AG08395 (cell line): ENCODE measurements at regions not wholly inside any gene's neighbourhood (a gene's known extent, or its start where the extent isn't known, plus 50 kb on each side); places are given as distances from the start of the nearest gene placed in this dataset.

Experiments
- DNase-seq: peaks from one replicate; pipeline ENCODE4 v3.0.0; 2012; ENCODE audit warnings: mixed read lengths, low spot score

DNA sequence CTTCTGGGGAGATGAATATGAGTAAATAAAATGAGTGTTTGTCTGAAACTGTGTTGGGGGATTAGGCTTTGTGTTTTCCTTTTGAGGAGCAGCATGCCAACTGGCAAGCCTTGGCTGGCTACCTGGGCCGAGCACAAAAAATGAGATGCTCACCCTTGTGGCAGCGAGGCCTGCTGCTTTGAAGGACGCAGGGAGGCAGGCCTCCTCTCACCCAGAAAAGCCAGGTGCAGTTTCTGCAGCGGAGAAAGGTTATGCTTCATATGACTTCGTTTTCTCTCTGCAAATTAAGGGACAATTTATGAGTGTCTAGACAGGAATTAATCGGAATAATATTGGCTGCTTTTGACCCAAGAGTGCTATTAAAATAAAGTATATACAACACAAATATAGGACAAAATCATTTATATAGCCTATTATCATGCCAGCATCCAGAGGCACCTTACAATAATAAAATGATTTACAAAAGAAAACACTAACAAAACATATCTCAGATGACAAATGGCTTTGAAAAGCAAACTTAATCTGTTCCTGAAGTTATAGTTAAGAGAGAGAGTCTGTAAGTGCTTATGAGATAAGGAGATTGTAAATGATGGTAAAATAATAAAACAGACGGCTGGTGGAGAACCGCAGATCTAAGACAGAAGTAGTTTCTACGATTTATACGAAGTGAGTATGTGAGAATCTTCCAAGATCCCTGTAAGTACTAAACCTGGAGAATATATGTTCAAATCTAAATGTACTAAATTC, 682.8 kb upstream of the NR2F2 start:
- no peak for DNase-seq

- no peak for DNase-seq
Measured at GRCh38 chr15:95653361-95653805, 677.1 kb upstream of the NR2F2 start.

DNA sequence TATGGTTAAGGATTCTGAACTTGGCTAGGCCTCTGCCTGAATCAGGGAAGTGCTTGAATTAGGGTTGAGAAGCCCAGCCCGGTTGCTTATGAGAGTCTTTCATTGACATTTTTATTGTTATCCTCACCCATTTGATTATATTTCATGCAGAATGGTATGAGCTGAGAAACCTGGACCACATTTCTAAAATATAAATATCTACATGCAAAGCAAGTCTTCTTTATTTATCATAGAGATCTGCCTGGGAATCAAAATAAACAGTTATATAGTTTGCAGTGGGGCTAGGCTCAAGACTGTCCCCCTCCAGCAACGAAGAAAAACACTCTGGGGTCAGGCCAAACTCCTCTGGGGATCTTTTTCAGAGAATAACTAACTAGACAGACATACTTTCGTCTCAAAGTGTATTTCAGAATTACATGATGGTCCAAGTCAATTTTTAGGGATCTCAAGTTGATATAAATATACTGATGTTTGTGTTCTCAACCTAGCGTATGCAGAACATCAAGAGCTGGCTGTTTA, 675.4 kb upstream of the NR2F2 start:
- DNase-seq, result no peak

- DNase-seq, result no peak
Measured at GRCh38 chr15:95656595-95656994, 673.9 kb upstream of the NR2F2 start.

DNA sequence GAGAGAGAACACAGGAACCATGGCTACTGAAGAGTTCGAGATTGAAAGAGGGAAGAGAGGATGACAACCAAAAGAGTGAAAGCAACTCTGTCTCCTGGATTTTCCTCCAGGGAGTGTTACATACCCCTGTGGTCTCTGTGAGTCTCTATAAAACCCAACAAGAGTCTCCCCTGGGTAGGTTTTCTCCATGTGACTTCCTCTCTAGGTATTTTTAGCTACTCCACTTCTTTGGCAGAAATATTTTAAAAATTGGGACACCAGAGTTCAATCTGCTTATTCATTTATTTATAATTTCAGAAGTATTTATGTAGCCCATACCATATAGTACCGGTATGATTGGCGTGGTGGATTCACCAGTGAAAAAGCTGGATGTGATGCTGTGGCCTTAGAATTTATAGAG, 671.7 kb upstream of the NR2F2 start:
- no peak for DNase-seq

DNA sequence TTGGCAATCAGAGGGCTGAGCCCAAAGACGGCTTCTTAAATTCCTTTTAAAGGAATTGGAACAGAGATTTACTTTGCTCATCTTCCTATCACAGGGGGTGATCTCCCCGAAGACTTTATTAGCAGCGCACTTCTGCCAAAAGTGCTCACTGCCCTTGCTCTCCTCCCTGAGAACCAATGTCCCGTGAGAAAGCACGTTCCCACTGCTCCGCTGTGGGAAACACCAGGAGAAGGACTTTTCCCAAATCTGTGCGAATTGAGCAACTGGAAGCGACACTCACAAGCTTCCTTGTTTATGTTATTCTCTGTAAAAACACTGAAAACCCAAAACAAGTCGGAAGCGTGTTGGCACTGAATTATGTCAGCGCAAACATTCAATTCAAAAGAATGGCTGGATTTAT, 670.8 kb upstream of the NR2F2 start:
- DNase-seq, result no peak

GRCh38 chr15:95662638-95663037, 667.9 kb upstream of the NR2F2 start:
- no peak for DNase-seq

DNA sequence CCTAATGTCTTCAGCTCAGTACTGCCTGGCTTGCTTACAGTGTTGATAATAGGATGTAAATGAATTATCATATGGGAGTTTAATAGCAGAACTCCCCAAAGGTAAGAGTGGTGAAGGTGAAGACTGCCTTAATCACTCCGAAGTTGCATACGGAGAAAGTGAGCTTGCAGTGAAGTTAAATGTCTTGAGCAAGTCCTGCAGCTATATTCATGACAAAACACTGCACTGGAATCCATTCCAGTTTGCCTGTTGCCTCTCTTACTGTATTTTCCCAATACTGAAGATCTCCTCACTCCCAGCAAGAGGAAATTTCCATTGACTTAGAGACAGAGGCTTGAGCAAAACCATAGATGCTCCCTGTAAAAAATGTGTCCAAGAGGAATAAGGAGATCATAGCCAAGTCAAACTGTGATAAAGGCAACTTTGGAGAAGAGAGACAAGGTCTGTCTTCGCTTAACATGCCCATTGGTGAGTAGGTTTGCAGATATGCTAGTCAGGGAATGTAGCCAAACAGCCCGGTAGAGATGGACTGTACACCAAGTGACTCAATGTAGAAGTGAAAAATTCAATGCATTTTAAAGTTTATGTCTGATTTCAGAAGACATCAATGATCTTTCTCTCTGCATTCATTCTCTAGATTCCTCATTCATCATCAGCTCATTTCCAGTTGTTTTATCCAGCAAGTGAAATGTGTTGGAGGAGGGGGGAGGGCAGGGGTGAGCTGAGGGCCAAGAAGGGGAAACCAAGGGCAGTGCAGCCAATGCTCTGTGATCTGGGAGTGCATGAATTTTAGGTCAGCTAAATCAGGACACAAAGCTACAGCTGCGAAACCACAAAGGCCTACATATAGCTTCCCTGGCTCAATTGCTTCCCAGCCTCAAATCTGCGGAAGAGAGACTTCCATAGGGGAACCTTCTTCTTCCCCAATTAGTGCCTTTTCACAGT, 667.1 kb upstream of the NR2F2 start:
- DNase-seq, result peak; percentile 52

GRCh38 chr15:95664450-95664849, 666.0 kb upstream of the NR2F2 start:
- no peak for DNase-seq

DNA sequence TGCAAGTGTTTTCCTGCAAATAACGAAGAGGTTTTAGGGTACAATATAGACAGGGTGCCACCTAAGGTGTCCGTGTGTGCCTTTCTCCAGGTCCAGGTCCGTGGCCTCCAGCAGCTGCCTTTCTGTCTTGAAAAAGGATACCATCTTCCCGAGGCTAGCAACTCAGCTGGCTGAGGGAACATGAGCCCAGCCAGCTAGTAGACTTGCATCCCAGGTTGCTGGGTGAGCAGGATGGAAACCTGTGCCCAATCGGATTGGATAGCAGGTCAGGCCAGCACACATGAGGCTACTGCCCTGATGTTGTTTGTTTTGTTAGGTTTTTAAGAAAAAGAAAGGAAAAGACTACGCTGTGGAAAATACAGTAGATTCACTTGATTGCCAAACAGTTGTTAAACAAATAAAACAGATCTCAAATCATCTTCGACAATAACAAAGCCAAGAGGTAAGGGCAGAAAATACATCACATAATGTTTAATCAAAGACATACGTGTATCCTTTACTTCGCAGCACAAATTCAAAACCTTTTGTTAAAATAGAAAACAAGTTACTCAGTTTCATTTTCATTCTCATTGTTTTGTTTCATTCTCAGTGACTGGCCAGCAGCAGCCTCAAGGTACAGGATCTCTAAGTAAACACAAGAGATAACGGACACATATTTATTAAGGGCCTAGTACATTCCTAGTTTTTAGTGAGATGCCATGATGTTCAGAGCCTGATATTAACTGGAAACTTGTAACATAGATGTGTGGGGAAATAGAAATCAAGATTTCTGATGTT, 661.2 kb upstream of the NR2F2 start:
- DNase-seq, result no peak

DNA sequence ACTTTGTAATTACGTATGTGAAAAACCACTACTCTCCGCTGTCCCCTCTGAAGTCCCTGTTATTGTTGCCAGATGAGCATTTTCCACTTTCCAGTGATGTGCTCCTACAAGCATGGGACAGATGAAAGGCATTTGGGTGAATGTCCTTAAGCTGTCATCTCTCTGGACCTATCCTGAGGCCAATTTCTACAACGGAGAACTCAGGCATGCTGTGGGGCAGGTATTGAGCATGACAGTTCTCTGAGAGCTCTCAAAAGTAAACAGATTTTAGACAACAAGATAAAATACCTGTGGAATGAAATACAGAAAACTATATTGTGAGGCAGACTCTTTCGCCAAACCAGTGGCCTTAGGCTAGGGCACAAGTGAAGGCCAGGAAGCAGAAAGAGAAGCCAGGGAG, 656.5 kb upstream of the NR2F2 start:
- no peak for DNase-seq

- no peak for DNase-seq
Measured at GRCh38 chr15:95676500-95676899, 654.0 kb upstream of the NR2F2 start.

- no peak for DNase-seq
Measured at GRCh38 chr15:95679847-95680582, 650.5 kb upstream of the NR2F2 start.

- no peak for DNase-seq
Measured at GRCh38 chr15:95680728-95681127, 649.8 kb upstream of the NR2F2 start.

GRCh38 chr15:95681836-95682544, 648.5 kb upstream of the NR2F2 start:
- no peak for DNase-seq

DNA sequence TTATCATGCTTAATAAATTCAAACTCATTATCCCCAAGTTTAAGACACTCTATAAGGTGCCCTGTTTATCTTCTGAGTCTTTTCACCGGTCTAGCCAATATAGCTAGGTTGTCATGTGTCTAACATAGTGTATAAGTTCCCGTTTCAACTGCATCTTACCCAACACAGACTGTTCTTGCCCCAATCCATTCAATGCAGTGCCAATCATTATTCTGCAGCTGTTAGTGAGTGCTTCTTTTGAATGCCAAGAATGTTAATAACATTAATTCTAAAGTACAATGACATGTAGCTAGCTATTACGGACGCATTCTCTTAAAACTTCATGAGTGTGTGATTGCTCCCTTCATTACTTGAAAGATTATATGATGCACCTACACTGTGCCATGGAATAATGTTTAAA, 646.4 kb upstream of the NR2F2 start:
- DNase-seq, result no peak

DNA sequence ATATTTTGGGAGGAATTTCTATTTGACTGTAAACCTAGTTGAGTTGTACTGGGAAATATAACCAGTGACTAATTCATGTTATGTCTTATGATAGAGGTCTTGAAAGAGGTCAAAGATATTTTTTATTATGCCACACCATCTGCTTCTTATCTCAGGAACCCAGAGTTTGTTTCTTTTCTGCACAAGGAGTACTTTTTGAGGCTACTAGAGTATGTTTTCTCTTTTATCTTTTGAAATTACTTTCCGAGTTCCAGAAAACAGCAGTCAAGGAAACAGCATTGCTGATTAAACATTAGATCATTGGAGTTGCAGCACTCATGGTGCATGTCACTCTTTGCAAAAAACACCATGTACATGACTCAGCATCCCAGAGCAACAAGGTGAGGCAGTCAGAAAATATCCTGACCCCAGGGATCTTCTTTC, 645.8 kb upstream of the NR2F2 start:
- peak; percentile 59 for DNase-seq

DNA sequence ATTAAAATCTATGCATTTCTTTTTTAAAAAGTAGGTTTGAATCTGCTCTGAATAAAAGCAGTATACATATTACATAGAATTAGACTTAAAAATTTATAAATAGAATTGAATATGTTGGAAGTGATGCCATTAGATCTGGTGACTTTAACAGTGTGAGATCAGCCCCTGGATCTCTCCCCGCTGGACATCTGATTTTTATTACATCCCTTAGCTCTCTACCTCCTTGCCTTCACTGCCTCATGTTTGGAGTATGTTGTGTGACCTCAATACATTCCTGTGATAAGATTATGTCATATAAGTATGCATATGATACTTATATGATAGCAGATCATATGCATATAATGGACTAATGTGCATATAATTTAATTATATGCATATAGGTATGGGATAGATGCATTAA, 643.4 kb upstream of the NR2F2 start:
- DNase-seq, result no peak

DNA sequence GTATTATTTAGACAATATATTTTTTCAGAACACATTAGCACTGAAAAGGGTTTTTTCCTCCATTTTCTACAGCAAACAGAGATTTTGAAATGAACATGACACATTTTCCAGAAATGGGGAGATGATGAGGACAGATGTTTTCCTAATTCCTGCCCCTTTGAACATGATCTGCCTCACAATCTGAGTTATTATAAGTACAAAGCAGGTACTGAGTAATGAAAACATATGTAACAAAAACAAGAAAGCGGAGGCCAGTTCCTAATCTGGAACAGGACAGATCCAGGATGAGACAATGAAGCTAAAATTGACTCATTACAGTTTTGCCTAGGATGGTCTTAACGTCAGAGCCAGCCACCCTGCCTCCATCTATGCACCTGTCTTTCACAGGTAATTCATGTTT, 642.8 kb upstream of the NR2F2 start:
- DNase-seq, result no peak

DNA sequence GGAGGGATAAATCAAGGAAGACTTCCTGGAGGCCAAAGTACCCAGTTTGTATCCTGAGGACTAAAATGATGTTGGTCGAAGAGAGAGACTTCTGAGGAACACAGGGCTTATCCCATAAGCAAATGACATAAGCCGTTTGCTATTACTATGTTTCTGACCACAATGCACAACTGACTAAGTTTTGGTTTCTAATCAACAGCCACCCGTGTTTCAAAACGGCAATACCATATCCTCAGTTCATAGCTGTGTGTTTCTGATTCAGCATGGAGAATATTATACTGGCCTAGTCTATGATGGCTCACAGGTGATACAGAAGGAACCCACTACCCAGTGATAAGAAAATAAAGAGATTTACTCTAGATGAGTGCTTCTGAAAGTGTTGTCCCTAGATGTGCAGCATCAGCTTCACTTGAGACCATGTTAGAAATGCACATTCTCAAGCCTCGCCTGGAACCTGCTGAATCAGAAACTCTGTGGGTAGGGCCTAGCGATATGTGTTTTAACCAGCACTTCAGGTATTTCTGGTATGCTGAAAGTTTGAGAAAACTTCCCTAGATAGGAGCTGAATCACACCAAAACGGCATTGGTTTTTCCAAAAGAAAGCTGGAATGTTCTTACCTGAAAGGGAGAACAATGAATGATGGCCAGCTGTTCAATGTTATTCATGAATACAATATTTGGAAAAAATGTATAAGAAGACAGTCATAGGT, 639.7 kb upstream of the NR2F2 start:
- no peak for DNase-seq
